ENCODE measurements at regions not wholly inside any gene's neighbourhood (a gene's known extent, or its start where the extent isn't known, plus 50 kb on each side); places are given as distances from the start of the nearest gene placed in this dataset.

GRCh38 chr6:50272611-50273010, 222.9 kb upstream of the DEFB112 start:
- Mint-ChIP-seq H3K4me3 (ENCODE audit: low read depth, unreplicated experiment) (no peak overlapping the region), H3K27ac (ENCODE audit: unreplicated experiment) (no peak overlapping the region), H3K36me3 (ENCODE audit: insufficient read depth, unreplicated experiment) (no peaks in the 10 kb centered on the region), H3K27me3 (ENCODE audit: unreplicated experiment) (no peaks in the 10 kb centered on the region), H3K9me3 (ENCODE audit: low read depth, unreplicated experiment) (no peaks in the 10 kb centered on the region), H3K4me1 (ENCODE audit: low read depth, unreplicated experiment) (no peaks in the 10 kb centered on the region)
- DNase-seq: no peak
- BruUV-seq (replicated peaks): no TSS peak
- intact Hi-C loops (cut with micrococcal nuclease; ENCODE audit: unreplicated experiment): no loop called here
- CTCF ChIA-PET: no interaction called here
- no peak for TF ChIP-seq CTCF (IDR thresholded peaks at IDR 0.05; ENCODE audit: unreplicated experiment)

GRCh38 chr6:50276771-50277261, 227.1 kb upstream of the DEFB112 start:
- BruUV-seq (replicated peaks): no TSS peak
- CTCF ChIA-PET: no interaction called here
- Mint-ChIP-seq H3K27me3 (ENCODE audit: unreplicated experiment) (no peaks in the 10 kb centered on the region), H3K9me3 (ENCODE audit: low read depth, unreplicated experiment) (no peaks in the 10 kb centered on the region), H3K4me1 (ENCODE audit: low read depth, unreplicated experiment) (no peaks in the 10 kb centered on the region), H3K36me3 (ENCODE audit: insufficient read depth, unreplicated experiment) (no peaks in the 10 kb centered on the region), H3K27ac (ENCODE audit: unreplicated experiment) (no peak overlapping the region), H3K4me3 (ENCODE audit: low read depth, unreplicated experiment) (no peak overlapping the region)
- no peak for DNase-seq
- intact Hi-C loops (cut with micrococcal nuclease; ENCODE audit: unreplicated experiment): no loop called here
- no peak for TF ChIP-seq CTCF (IDR thresholded peaks at IDR 0.05; ENCODE audit: unreplicated experiment)

GRCh38 chr6:50277774-50278173, 228.0 kb upstream of the DEFB112 start:
- CTCF ChIA-PET: no interaction called here
- H3K36me3 Mint-ChIP-seq (ENCODE audit: insufficient read depth, unreplicated experiment): no peaks in the 10 kb centered on the region

GRCh38 chr6:50278663-50279062, 228.9 kb upstream of the DEFB112 start:
- no peak for TF ChIP-seq CTCF (IDR thresholded peaks at IDR 0.05; ENCODE audit: unreplicated experiment)
- BruUV-seq (replicated peaks): no TSS peak
- Mint-ChIP-seq H3K27ac (ENCODE audit: unreplicated experiment) (no peak overlapping the region), H3K9me3 (ENCODE audit: low read depth, unreplicated experiment) (no peaks in the 10 kb centered on the region), H3K27me3 (ENCODE audit: unreplicated experiment) (no peaks in the 10 kb centered on the region), H3K4me3 (ENCODE audit: low read depth, unreplicated experiment) (no peak overlapping the region), H3K36me3 (ENCODE audit: insufficient read depth, unreplicated experiment) (no peaks in the 10 kb centered on the region), H3K4me1 (ENCODE audit: low read depth, unreplicated experiment) (no peaks in the 10 kb centered on the region)
- intact Hi-C loops (cut with micrococcal nuclease; ENCODE audit: unreplicated experiment): no loop called here
- DNase-seq: no peak
- CTCF ChIA-PET: no interaction called here

More at GRCh38 chr6:50277774-50278173, 228.0 kb upstream of the DEFB112 start:
- intact Hi-C loops (cut with micrococcal nuclease; ENCODE audit: unreplicated experiment): no loop called here
- no peak for DNase-seq
- TF ChIP-seq CTCF (IDR thresholded peaks at IDR 0.05; ENCODE audit: unreplicated experiment): no peak
- no peak overlapping the region for H3K27ac Mint-ChIP-seq (ENCODE audit: unreplicated experiment)
- no TSS peak for BruUV-seq (replicated peaks)
- H3K4me3 Mint-ChIP-seq (ENCODE audit: low read depth, unreplicated experiment): no peak overlapping the region
- H3K4me1 Mint-ChIP-seq (ENCODE audit: low read depth, unreplicated experiment): no peaks in the 10 kb centered on the region
- no peaks in the 10 kb centered on the region for H3K9me3 Mint-ChIP-seq (ENCODE audit: low read depth, unreplicated experiment)
- H3K27me3 Mint-ChIP-seq (ENCODE audit: unreplicated experiment): no peaks in the 10 kb centered on the region
